OCI-M1 (cell line): ENCODE measurements at regions not wholly inside any gene's neighbourhood (a gene's known extent, or its start where the extent isn't known, plus 50 kb on each side); places are given as distances from the start of the nearest gene placed in this dataset.

ENCODE experiments used
- DNase-seq: peaks from one replicate; lab custom pipeline; 2025; lab: John Stamatoyannopoulos, UW

- DNase-seq = no peak
These were observed 223.2 kb upstream of the ACTBL2 start for GRCh38 chr5:57705769-57706168.

GRCh38 chr5:57703721-57704120, 221.1 kb upstream of the ACTBL2 start:
- no peak for DNase-seq

GRCh38 chr5:57700484-57700883, 217.9 kb upstream of the ACTBL2 start:
- DNase-seq = no peak

GRCh38 chr5:57700072-57700471, 217.5 kb upstream of the ACTBL2 start:
- DNase-seq = no peak

- no peak for DNase-seq
These were observed 216.2 kb upstream of the ACTBL2 start for GRCh38 chr5:57698802-57699201.

GRCh38 chr5:57698086-57698485, 215.5 kb upstream of the ACTBL2 start:
- no peak for DNase-seq

- DNase-seq = peak; percentile 86
These were observed 214.4 kb upstream of the ACTBL2 start for GRCh38 chr5:57696825-57697570.

- no peak for DNase-seq
These were observed 213.8 kb upstream of the ACTBL2 start for GRCh38 chr5:57696389-57696769.

- peak; percentile 34 for DNase-seq
These were observed 213.2 kb upstream of the ACTBL2 start for GRCh38 chr5:57695706-57696388.

- no peak for DNase-seq
These were observed 212.6 kb upstream of the ACTBL2 start for GRCh38 chr5:57695179-57695578.

- no peak for DNase-seq
These were observed 211.1 kb upstream of the ACTBL2 start for GRCh38 chr5:57693488-57694305.

- DNase-seq = peak; percentile 73
These were observed 210.2 kb upstream of the ACTBL2 start for GRCh38 chr5:57692582-57693487.

- peak; percentile 39 for DNase-seq
These were observed 208.1 kb upstream of the ACTBL2 start for GRCh38 chr5:57690724-57691123.

- DNase-seq = no peak
These were observed 205.0 kb upstream of the ACTBL2 start for GRCh38 chr5:57687596-57687995.

- DNase-seq = no peak
These were observed 203.1 kb upstream of the ACTBL2 start for GRCh38 chr5:57685516-57686255.

GRCh38 chr5:57684299-57684702, 201.7 kb upstream of the ACTBL2 start:
- peak; percentile 19 for DNase-seq

- DNase-seq = no peak
These were observed 200.5 kb upstream of the ACTBL2 start for GRCh38 chr5:57683036-57683630.

GRCh38 chr5:57681942-57682341, 199.3 kb upstream of the ACTBL2 start:
- DNase-seq = no peak

GRCh38 chr5:57680686-57681085, 198.1 kb upstream of the ACTBL2 start:
- DNase-seq = no peak

GRCh38 chr5:57677235-57677634, 194.6 kb upstream of the ACTBL2 start:
- no peak for DNase-seq
